HG02678 (cell line): ENCODE measurements at regions not wholly inside any gene's neighbourhood (a gene's known extent, or its start where the extent isn't known, plus 50 kb on each side); places are given as distances from the start of the nearest gene placed in this dataset.

Experiments used
- ATAC-seq: cut with Tn5 transposase; IDR thresholded peaks from one replicate; pipeline ENCODE4 v1.9.1; 2021; ENCODE audit warnings: mild to moderate bottlenecking, moderate library complexity; ENCODE audit not compliant: unreplicated experiment

DNA sequence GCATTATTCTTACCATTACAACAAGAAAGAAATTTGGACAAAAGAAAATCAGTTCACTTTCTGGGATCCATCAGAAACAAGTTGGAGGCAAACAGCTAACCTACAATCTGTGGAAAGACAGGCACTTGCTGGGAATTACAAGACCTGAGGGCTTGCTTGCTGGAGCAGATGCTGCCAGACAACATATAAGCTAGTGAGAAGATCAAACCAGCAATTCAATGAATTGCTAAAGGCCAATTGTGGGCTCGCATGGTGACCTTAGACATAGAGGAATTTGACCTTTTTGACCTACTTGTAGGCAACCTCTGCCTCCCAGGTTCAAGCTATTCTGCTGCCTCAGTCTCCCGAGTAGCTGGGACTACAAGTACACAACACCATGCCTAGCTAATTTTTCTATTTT is 921.2 kb upstream of the CNTNAP5 start:
- ATAC-seq = no peak

DNA sequence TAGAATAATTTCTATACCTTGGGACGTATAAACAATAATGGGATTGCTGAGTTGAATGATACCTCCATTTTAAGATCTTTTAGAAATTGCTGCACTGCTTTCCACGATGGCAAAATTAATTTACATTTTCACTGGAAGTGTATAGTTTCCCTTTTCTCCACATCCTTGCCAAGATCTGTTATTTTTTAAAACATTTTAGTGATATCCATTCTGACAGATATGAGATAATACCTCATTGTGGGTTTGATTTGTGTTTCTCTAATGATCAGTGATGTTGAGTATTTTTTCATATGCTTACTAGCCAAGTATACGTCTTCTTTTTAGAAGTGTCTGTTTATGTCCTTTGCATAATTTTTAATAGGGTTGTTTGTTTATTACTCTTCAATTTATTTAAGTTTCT is 908.5 kb upstream of the CNTNAP5 start:
- no peak for ATAC-seq

DNA sequence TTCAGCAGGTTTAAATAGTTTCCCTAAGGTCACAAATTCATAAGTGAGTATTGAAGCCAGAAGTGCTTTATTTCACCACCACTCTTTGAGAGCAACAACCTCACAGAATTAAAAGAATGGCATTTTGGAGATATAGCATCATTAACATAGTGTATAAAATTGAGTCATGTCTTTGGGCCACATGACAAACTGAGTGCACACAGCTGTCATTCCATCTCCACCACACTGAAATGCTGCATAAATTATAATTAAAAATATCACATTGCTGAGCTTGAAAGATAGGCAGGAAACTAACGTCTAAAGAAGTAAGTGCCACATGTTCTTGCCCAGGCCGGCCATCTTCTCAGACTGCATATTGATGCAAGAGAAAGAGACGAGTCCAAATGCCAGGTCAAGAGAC is 897.9 kb upstream of the CNTNAP5 start:
- ATAC-seq = no peak

DNA sequence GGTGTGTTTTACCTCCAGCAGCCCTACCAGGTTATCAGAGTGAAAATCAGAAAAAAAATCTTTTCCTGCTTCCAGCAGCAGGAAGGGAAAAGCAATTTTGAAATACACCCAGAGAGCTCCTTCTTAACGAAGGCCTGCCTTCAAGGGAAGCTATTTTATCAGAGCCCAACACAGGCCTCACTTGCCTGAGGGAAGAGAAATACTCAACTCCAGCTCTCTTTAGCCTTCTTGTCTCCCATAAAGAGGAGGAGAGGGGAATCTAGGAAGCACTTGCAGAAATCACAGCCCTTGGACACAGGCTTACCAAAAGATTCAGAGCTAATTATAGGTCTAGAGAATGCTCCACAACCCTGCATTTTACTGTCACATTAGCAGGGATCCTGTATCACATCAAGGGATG is 896.1 kb upstream of the CNTNAP5 start:
- ATAC-seq = no peak

DNA sequence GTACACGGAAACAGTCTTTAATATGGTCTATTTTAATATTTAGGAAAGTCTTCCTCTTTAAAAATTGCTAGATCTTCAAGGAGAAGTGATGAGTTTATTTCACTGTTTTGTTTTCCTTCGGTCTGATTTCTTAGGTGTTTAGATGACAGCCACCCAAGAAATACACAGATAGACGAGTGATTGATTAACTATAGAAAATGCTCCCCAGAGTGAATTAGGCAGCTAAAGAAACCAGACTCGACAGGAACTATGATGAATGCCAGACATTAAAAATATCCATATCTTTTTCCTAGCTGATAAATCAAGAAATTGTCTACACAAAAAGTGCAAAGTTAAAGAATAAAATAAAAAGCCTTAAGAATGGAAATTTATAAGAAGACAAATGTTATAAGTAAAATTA is 888.7 kb upstream of the CNTNAP5 start:
- ATAC-seq = no peak

DNA sequence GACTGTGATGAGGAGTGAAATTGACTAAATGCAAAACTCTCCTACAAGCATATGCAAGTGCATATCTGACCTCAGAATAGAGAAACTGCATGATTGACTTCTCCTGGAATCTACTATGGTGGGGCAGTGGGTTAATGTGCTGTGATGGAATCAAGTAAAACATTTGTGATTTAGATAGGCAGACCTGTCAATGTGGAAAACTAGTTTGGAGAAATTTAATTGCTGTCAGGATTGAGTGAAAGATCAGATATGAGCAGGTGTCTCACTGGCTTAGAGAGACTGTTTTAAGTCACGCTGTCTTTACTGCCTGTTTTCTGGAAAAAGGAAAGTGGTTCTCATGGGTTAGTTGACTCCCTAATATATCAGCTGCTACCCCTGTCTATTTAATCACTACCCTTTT is 881.0 kb upstream of the CNTNAP5 start:
- no peak for ATAC-seq

DNA sequence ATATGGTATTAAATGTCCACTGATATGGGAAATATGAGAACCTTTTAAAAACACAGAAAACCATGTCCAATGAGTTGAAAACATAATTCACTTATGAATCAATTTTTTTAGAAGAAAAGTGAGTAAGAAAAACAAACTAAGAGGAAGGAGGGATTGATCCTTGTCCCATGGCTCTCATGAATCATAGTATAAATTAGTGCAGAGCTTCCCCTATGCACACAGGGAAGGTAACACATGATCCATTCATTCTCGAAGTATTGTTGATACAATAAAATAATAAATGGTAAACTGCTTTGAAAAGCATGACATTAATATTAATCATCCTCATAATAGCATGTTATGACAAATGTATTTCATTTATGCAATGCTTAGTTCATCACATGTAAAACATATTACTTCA is 872.0 kb upstream of the CNTNAP5 start:
- no peak for ATAC-seq

DNA sequence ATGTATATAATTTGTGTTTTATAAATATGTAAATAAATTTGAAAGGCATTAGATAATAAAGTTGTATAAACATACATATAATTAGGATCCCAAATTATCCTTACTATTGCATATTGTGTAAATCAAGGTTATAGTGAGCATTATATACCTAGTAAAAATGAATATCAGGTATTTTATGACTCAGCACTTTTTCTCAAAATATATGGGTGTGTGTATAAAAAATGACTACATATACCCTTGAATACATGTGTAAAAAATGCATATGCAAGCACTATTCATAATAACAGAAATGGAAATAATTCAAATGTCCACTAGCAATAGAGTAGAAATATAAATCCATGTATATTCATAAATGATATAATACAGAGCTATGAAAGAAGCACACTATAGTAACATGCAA is 870.9 kb upstream of the CNTNAP5 start:
- ATAC-seq = no peak

DNA sequence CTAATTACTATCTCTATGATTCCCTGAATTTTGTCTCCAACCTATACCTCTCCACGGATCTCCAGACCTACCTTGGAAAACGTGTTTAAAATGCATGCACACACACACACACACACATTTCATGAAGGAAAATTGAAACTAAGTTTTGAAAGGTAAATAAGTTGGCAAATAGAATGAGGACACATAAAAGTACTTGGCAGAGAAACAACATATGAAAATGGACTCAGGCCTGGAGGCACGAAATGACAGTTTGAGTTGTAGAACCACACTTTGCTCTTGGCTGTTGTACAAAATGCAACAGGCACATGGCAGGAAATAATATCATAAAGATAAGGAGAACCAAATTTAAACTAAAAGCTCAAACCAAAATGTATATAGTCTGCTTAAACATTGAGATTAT is 868.1 kb upstream of the CNTNAP5 start:
- no peak for ATAC-seq

DNA sequence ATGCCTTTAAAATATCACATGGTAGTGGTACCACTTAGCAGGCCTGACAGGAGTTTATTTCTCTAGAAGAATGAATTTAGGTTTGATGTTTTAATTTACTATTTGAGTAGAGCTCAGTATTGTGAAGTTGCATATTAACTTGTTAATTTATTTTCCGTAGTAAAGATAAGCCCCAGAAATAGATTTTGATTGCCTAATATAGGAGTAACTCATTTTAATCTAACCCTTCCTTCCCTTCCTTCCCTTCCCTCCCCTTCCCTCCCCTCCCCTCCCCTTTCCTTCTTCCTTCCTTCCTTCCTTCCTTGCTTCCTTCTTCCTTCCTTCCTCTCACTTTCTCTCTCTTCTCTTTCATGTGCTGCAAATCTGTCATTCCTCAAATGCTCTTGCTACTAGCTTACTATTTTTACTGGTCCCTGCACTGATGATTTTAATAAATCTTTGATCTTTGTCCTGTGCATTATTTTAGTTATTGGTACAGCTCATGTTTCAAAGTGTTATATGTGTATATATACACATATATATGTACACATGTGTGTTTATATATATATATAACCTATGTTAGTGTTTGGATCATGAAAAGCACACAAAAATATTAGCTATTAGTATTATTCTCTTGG is 862.6 kb upstream of the CNTNAP5 start:
- ATAC-seq = no peak

DNA sequence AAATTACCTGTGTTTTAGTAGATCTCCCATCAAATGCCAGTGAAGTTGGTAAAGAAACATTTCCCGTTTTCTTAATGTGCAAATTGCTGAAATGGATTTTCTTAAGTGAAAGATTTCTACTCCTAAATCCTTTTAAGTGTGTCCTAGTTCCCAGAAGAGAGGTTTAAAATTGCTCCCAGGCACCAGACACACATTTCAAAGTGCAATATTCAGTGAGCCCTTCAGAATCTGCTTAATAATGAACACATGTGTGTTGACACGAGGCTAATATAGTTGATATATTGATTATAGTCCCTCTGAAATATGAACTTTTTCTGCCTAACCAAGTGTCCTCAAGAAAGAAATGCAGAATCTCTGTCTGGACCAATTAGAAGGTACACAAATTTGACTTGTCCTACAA is 861.7 kb upstream of the CNTNAP5 start:
- ATAC-seq = no peak

DNA sequence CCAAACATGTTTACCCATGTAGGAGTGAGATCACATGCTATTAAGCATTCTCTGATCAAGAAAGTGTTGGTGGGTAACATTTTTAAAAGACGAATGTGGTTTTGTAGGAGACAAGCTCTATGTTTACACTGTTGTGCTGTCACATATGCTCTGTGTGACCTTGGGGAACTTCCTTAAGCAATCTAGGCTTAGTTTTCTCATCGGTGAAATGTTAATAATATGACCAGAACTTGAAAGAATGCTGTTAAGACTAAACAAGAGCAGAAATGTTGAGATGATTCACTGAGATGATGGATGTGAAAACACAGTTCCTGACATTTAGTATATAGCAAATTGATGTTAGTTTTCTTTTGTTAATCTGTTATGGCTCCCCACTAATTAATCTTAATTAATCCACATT is 860.9 kb upstream of the CNTNAP5 start:
- no peak for ATAC-seq

DNA sequence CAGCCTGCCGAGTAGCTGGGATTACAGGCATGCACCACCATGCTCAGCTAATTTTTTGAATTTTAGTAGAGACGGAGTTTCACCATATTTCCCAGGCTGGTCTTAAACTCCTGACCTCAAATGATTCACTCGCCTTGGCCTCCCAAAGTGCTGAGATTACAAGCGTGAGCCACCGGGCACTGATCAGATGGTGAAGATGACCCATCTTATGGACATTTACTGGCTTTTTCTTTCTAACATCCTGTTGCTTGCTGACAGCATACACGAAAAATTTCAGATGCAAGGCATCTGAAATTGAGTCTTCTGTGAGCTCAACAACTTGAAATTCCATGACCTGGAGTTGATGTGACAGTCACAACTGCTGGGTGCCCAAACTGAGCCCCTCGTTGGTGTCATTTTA is 859.5 kb upstream of the CNTNAP5 start:
- ATAC-seq = no peak

DNA sequence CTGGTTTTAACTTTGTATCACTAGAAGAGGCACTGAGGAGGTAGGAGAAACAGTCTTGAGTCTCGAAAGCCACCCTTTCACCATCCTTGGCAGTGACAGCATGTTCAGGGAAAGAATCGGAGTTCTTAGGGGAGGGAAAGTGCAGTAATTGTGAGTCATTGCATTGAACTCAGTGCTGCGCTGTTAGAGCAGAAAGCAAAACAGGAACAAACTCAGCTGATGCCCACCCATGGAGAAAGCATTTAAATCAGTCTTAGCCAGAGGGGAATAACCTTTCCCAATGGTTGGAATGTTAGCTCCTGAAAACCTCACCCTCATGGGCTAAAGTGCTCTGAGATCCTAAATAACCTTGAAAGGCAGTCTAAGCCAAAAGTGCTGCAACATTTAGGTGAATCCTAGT is 845.6 kb upstream of the CNTNAP5 start:
- no peak for ATAC-seq

DNA sequence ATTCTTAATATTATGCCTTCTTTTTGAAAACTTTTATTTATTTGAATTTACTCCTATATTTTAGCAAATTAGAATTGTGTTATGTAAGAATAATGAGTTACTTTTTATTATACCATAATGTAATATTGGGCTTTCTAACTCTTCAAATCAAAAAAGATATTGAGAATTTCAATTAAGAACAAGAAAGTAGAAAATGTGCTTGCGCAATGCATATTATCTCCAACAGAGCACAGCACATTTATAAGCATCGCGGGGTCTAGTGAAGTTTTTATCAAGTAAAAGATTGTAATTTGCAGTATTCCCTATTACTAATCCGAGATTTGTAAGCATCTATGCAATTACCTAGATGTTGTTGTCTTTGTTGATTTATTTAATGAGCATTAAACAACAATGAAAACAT is 829.1 kb upstream of the CNTNAP5 start:
- ATAC-seq = no peak

DNA sequence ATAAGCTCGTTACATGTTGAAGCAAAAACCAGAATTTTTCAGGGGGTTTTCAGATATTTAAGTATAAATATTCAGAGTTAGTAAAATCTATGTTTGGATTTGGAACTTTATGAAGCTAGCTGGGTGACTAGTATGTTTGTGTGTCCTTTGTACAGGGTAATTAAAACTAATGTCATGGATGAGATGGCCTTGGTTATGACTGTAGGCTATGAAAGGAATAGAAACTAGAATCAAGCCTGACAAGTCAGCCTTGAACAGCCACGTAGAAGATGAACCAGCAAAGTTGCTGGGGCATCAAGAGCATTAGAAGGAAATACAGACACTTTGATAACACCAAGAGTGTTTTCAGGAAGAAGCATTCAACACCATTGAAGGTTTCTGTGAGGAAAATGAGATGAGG is 825.1 kb upstream of the CNTNAP5 start:
- no peak for ATAC-seq

DNA sequence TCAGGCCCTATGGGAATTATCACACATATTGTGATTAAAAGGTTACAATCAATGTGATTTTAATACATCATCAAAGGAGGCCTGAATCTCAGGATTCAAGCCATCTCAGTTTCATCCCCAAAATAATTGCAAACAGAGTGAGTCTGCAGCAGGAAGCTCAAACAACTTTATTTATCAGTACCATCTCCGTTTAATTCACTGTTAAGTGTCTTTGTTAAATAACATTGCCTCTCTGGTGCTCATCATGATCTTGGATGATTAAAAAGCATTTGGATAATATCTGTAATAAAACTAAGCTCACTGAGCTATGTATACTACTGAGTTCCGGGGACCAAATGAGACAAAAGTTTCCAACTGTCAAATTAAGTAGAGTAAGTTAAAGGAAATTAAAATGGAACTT is 817.8 kb upstream of the CNTNAP5 start:
- no peak for ATAC-seq

DNA sequence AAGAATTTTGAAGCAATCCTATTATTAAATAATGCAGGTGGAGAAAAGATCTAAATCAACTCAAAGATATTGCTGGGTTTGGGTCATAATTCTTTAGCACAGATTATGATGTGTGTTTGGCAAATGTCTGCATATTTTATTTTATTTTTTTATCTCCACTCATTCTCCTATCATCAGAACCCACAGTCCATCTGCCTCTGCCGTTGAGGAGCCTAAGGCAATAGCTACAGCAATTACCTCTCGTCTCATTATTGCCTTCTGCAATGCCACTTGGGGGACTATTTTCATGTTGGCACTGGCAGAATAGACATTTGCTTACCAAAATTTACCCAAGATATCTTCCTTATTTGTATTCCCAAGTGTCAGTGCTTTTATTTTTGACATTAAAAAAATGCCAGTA is 815.9 kb upstream of the CNTNAP5 start:
- ATAC-seq = no peak

DNA sequence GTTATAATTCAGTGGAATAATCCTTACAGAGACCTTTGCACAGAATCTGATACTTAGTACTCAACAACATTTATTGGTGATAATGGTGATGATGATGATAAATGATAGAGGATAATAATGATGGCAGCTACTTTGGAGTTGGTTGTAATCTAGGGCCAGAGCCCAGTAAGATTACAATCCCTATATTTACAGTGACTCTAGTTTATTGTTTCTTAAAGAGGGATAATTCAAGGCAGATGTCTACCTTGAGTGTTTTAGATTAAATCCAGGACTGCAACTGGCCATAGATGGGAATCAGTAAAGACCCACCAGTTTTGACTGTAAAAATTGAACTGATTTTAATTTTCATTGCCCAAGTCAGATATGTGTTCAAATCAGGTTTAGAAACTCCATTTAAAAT is 813.9 kb upstream of the CNTNAP5 start:
- no peak for ATAC-seq

DNA sequence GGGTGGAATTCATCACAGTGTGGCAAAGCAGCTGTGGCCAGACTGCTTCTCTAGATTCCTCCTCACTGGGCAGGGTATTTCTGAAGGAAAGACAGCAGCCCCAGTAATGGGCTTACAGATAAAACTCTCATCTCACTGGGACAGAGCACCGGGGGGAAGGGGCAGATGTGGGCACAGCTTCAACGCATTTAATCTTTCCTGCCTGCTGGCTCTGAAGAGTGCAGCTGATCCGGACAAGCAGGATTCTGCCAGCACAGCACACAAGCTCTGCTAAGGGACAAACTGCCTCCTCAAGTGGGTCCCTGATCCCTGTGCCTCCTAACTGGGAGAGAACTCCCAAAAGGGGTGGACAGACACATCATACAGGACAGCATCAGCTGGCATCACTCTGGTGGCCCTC is 779.9 kb upstream of the CNTNAP5 start:
- ATAC-seq = no peak

DNA sequence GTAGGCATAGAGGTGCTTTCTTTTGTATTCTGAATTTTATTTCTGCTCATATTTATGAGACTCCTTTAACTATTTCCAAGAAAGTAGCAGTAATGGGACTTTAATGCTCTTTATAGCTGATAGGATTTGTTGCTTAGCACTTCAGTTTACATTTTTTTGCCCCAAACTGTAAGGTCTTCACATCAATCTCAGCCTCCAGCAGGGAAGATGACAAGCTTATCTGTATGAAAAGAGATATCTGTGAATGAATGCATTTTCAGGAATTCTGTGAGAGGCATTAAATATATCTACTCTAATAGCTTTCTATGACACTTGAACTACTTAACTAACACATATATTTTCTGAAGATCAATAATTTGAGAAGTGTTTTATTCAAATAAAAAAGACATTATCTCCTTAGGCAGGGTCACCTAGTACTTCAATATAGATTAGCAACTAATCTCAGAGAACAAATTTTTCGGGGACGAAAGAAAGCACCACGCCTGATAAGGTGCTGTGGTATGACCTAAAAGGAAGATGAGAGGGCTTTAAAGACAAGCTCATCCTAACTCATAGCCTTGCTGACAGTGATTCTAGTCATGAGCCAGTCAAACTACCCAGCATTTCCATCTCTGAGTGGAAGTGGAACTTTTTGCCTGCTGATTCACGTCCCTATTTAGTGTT is 766.1 kb upstream of the CNTNAP5 start:
- ATAC-seq = no peak

DNA sequence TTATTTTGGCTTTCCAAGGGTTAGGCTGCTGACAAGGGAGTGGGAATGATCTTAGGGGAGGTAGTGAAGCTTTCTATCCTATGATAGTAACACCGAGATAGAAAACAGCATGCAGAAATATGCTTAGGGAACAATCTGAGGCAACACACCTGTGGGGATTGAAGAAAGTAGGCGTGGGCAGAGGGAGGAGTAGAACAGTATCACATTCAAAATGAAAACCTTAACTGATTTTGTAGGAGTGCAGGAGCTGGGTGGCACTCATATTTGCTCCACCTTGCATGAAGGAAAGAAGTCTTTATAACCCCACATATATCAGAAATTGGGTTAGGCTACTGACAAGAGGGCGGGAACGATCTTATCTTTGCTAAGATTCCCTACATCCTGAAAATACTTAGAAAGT is 762.2 kb upstream of the CNTNAP5 start:
- ATAC-seq = no peak

DNA sequence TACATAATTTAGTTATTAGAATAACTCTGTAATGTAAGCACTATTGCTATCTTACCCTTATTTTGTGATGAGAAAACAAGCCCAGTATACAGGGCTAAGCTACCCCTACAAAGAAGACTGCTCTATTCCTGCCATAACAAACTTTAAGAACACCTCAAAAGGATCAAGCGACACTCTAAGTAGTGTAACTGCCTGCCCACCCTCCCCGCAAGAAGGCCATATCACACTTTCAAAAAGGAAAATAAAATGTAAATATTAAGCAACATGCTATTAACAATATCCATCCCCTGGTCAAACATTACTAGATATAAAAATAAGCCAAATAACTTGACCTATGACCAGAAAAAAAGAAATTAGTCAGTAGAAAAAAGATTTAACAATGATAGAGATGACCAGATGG is 741.7 kb upstream of the CNTNAP5 start:
- ATAC-seq = no peak
